NAMALWA (cell line): ENCODE measurements at regions not wholly inside any gene's neighbourhood (a gene's known extent, or its start where the extent isn't known, plus 50 kb on each side); places are given as distances from the start of the nearest gene placed in this dataset.

Experiments
- DNase-seq: peaks from one replicate; pipeline ENCODE4 v3.0.0-alpha.2; 2015; ENCODE audit warnings: low spot score

- DNase-seq = no peak
Observed at GRCh38 chr5:87872986-87873385, 395.7 kb downstream of the TMEM161B start.

- DNase-seq = no peak
Observed at GRCh38 chr5:87868792-87869191, 399.9 kb downstream of the TMEM161B start.

- no peak for DNase-seq
Observed at GRCh38 chr5:87867281-87867680, 401.4 kb downstream of the TMEM161B start.

- no peak for DNase-seq
Observed at GRCh38 chr5:87853541-87853940, 415.1 kb downstream of the TMEM161B start.

- DNase-seq = no peak
Observed at GRCh38 chr5:87851603-87852002, 417.0 kb downstream of the TMEM161B start.

GRCh38 chr5:87850843-87851242 lies 417.8 kb downstream of the TMEM161B start:
- DNase-seq = no peak

GRCh38 chr5:87845734-87846133 lies 422.9 kb downstream of the TMEM161B start:
- DNase-seq = no peak

- DNase-seq = no peak
Observed at GRCh38 chr5:87844866-87845265, 423.8 kb downstream of the TMEM161B start.

GRCh38 chr5:87844449-87844848 lies 424.2 kb downstream of the TMEM161B start:
- peak; percentile 3 for DNase-seq

GRCh38 chr5:87836696-87837095 lies 424.0 kb upstream of the CCNH start:
- DNase-seq = peak; percentile 4

GRCh38 chr5:87831499-87831898 lies 418.8 kb upstream of the CCNH start:
- DNase-seq = peak; percentile 3

GRCh38 chr5:87829217-87829551 lies 416.5 kb upstream of the CCNH start:
- DNase-seq = no peak

GRCh38 chr5:87828545-87829216 lies 416.0 kb upstream of the CCNH start:
- no peak for DNase-seq

- DNase-seq = no peak
Observed at GRCh38 chr5:87827539-87827938, 414.8 kb upstream of the CCNH start.

- no peak for DNase-seq
Observed at GRCh38 chr5:87826507-87826906, 413.8 kb upstream of the CCNH start.

- no peak for DNase-seq
Observed at GRCh38 chr5:87825583-87825982, 412.9 kb upstream of the CCNH start.

- peak; percentile 18 for DNase-seq
Observed at GRCh38 chr5:87807783-87808182, 395.1 kb upstream of the CCNH start.

GRCh38 chr5:87803352-87803751 lies 390.6 kb upstream of the CCNH start:
- no peak for DNase-seq

GRCh38 chr5:87791869-87792268 lies 379.1 kb upstream of the CCNH start:
- no peak for DNase-seq

GRCh38 chr5:87788416-87788815 lies 375.7 kb upstream of the CCNH start:
- DNase-seq = no peak

- no peak for DNase-seq
Observed at GRCh38 chr5:87787625-87788256, 375.0 kb upstream of the CCNH start.

- no peak for DNase-seq
Observed at GRCh38 chr5:87787086-87787485, 374.4 kb upstream of the CCNH start.

GRCh38 chr5:87786471-87786870 lies 373.7 kb upstream of the CCNH start:
- no peak for DNase-seq
